ENCODE measurements at regions not wholly inside any gene's neighbourhood (a gene's known extent, or its start where the extent isn't known, plus 50 kb on each side); places are given as distances from the start of the nearest gene placed in this dataset.
A peak's percentile ranks its signal among the peaks of the same experiment; 100 is the strongest.

DNA sequence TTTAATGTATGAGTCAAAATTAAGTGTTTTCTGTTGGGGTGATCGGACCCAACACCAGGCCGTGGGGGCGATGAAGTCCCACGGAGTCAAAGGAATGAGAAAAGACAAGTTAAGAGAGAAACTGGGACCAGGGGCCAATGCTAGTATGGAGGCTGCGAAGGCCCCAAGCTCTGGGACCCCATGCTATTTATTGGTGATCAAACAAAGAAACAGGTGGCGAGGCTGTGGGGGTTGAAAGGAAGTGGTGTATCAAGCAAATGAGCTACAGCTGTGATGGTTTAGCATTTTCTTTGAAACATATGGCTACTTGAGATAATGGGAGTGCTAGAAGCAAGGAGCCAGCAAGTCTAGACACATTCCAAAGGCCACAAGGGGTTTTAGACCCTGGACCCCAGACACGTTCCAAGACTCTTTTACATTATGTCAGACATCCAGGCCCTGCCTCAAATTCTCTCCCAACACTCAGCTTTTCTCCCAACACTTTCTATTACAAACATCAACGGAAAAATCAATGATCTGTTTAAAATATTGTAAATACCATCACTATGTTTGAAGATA is 56.0 kb upstream of the SNRPN start:
- H3K36me3 ChIP-seq (ENCODE audit: insufficient read depth, low read length): no peaks in the 10 kb centered on the region
- H3K4me1 Mint-ChIP-seq (ENCODE audit: low read depth, unreplicated experiment): peaks cover 16% of the 10 kb centered on the region
- H3K9me3 ChIP-seq (ENCODE audit: insufficient read depth, low read depth, low read length): no peaks in the 10 kb centered on the region
- H3K79me2 ChIP-seq (ENCODE audit: insufficient read depth, low read length): no peaks in the 10 kb centered on the region
- no peak overlapping the region for H3K4me2 ChIP-seq (ENCODE audit: low read length)
- peak overlapping the region; percentile 83 for H3K27ac Mint-ChIP-seq (ENCODE audit: unreplicated experiment)
- no peaks in the 10 kb centered on the region for H3K27me3 ChIP-seq (ENCODE audit: insufficient read depth, low read length)
- no peak overlapping the region for H3K4me3 Mint-ChIP-seq (ENCODE audit: unreplicated experiment)
- peaks cover 2% of the 10 kb centered on the region for H3K4me1 ChIP-seq (ENCODE audit: insufficient read depth, low read length)
- H3K9me3 Mint-ChIP-seq (ENCODE audit: unreplicated experiment): no peaks in the 10 kb centered on the region
- H3K4me3 ChIP-seq (ENCODE audit: insufficient read depth, low read depth, low read length): no peak overlapping the region
- H3K36me3 Mint-ChIP-seq (ENCODE audit: low read depth, unreplicated experiment): peaks cover 2% of the 10 kb centered on the region
- no peak overlapping the region for H3K9ac ChIP-seq (ENCODE audit: low read length)
- H2AFZ ChIP-seq (ENCODE audit: low read depth, low read length): no peak overlapping the region
- no peak for DNase-seq (ENCODE audit: low read depth)
- TF ChIP-seq EZH2 (IDR thresholded peaks at IDR 0.05; ENCODE audit: insufficient read depth, low read length): no peak
- TF ChIP-seq, protein P1, sequence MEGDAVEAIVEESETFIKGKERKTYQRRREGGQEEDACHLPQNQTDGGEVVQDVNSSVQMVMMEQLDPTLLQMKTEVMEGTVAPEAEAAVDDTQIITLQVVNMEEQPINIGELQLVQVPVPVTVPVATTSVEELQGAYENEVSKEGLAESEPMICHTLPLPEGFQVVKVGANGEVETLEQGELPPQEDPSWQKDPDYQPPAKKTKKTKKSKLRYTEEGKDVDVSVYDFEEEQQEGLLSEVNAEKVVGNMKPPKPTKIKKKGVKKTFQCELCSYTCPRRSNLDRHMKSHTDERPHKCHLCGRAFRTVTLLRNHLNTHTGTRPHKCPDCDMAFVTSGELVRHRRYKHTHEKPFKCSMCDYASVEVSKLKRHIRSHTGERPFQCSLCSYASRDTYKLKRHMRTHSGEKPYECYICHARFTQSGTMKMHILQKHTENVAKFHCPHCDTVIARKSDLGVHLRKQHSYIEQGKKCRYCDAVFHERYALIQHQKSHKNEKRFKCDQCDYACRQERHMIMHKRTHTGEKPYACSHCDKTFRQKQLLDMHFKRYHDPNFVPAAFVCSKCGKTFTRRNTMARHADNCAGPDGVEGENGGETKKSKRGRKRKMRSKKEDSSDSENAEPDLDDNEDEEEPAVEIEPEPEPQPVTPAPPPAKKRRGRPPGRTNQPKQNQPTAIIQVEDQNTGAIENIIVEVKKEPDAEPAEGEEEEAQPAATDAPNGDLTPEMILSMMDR (IDR thresholded peaks at IDR 0.05; ENCODE audit: insufficient read depth, low read depth, low read length): no peak
- FAIRE-seq: no peak
- H3K27me3 Mint-ChIP-seq (ENCODE audit: low read depth, unreplicated experiment): no peaks in the 10 kb centered on the region
- no peak overlapping the region for H3K27ac ChIP-seq (ENCODE audit: low read depth, low read length)
- H4K20me1 ChIP-seq (ENCODE audit: insufficient read depth, low read length): peaks cover 10% of the 10 kb centered on the region

DNA sequence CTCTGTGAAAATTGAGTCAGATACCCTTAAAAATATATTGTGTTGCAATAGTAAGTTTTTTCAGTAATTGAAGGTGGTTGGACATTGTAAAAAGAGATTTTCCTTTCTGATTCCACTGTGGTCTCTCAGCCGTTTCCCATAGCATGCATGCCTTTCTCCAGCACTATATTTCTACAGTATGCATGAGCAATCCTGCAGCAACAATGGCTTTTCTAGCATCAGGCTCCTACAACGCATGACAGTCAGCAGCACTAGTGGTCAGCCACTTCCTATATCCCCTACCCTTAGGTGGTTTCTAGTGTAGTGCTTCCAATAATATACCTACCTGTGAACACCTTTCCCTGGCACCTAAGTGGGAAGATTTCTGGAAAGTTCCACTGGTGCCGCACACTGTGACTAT is 55.4 kb upstream of the SNRPN start:
- Histone ChIP-seq H3K4me1 (ENCODE audit: insufficient read depth, low read length) (peaks cover 2% of the 10 kb centered on the region), H3K4me3 (ENCODE audit: insufficient read depth, low read depth, low read length) (no peak overlapping the region), H3K79me2 (ENCODE audit: insufficient read depth, low read length) (no peaks in the 10 kb centered on the region), H3K9ac (ENCODE audit: low read length) (no peak overlapping the region), H3K4me2 (ENCODE audit: low read length) (no peak overlapping the region), H3K27ac (ENCODE audit: low read depth, low read length) (no peak overlapping the region), H2AFZ (ENCODE audit: low read depth, low read length) (no peak overlapping the region), H4K20me1 (ENCODE audit: insufficient read depth, low read length) (peaks cover 10% of the 10 kb centered on the region), H3K36me3 (ENCODE audit: insufficient read depth, low read length) (no peaks in the 10 kb centered on the region), H3K27me3 (ENCODE audit: insufficient read depth, low read length) (no peaks in the 10 kb centered on the region), H3K9me3 (ENCODE audit: insufficient read depth, low read depth, low read length) (no peaks in the 10 kb centered on the region)
- no peaks in the 10 kb centered on the region for H3K9me3 Mint-ChIP-seq (ENCODE audit: unreplicated experiment)
- H3K4me3 Mint-ChIP-seq (ENCODE audit: unreplicated experiment): no peak overlapping the region
- H3K27me3 Mint-ChIP-seq (ENCODE audit: low read depth, unreplicated experiment): no peaks in the 10 kb centered on the region
- peaks cover 16% of the 10 kb centered on the region for H3K4me1 Mint-ChIP-seq (ENCODE audit: low read depth, unreplicated experiment)
- TF ChIP-seq EZH2 (IDR thresholded peaks at IDR 0.05; ENCODE audit: insufficient read depth, low read length): no peak
- TF ChIP-seq, protein P1 (IDR thresholded peaks at IDR 0.05; ENCODE audit: insufficient read depth, low read depth, low read length): no peak
- DNase-seq (ENCODE audit: low read depth) (no peak), FAIRE-seq (no peak)
- H3K27ac Mint-ChIP-seq (ENCODE audit: unreplicated experiment): peak overlapping the region; percentile 83
- no peaks in the 10 kb centered on the region for H3K36me3 Mint-ChIP-seq (ENCODE audit: low read depth, unreplicated experiment)

DNA sequence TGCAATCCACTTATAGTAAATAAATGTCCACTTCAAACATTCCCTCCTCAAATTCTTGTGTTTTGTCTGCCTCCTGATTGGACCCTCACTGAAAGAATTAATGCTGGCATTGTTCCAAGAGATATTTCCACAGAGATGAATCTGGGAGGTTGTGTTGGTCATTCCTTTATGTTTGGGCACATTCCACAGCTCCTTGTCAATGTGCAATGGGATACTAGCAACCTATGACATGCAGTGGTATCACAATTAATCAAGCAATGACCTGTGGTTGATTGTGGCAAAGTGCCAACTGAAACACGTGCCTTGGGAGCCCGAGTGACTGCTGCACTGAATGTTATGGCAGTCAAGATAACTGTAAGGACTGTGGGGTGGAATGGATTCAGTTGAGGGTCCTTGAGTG is 55.0 kb upstream of the SNRPN start:
- H3K27ac ChIP-seq (ENCODE audit: low read depth, low read length): no peak overlapping the region
- peaks cover 10% of the 10 kb centered on the region for H4K20me1 ChIP-seq (ENCODE audit: insufficient read depth, low read length)
- H3K27me3 ChIP-seq (ENCODE audit: insufficient read depth, low read length): no peaks in the 10 kb centered on the region
- no peaks in the 10 kb centered on the region for H3K36me3 ChIP-seq (ENCODE audit: insufficient read depth, low read length)
- Mint-ChIP-seq H3K4me3 (ENCODE audit: unreplicated experiment) (no peak overlapping the region), H3K27me3 (ENCODE audit: low read depth, unreplicated experiment) (no peaks in the 10 kb centered on the region), H3K4me1 (ENCODE audit: low read depth, unreplicated experiment) (peaks cover 16% of the 10 kb centered on the region), H3K36me3 (ENCODE audit: low read depth, unreplicated experiment) (no peaks in the 10 kb centered on the region), H3K9me3 (ENCODE audit: unreplicated experiment) (no peaks in the 10 kb centered on the region), H3K27ac (ENCODE audit: unreplicated experiment) (peak overlapping the region; percentile 77)
- no peak overlapping the region for H3K9ac ChIP-seq (ENCODE audit: low read length)
- no peak for FAIRE-seq
- H3K4me1 ChIP-seq (ENCODE audit: insufficient read depth, low read length): peaks cover 2% of the 10 kb centered on the region
- no peak overlapping the region for H2AFZ ChIP-seq (ENCODE audit: low read depth, low read length)
- TF ChIP-seq, protein P1 (IDR thresholded peaks at IDR 0.05; ENCODE audit: insufficient read depth, low read depth, low read length): no peak
- no peak for TF ChIP-seq EZH2 (IDR thresholded peaks at IDR 0.05; ENCODE audit: insufficient read depth, low read length)
- H3K4me3 ChIP-seq (ENCODE audit: insufficient read depth, low read depth, low read length): no peak overlapping the region
- H3K4me2 ChIP-seq (ENCODE audit: low read length): no peak overlapping the region
- DNase-seq (ENCODE audit: low read depth): no peak
- no peaks in the 10 kb centered on the region for H3K79me2 ChIP-seq (ENCODE audit: insufficient read depth, low read length)
- H3K9me3 ChIP-seq (ENCODE audit: insufficient read depth, low read depth, low read length): no peaks in the 10 kb centered on the region
